CD14-positive monocyte (primary cell): ENCODE measurements at regions not wholly inside any gene's neighbourhood (a gene's known extent, or its start where the extent isn't known, plus 50 kb on each side); places are given as distances from the start of the nearest gene placed in this dataset.

ENCODE experiments used
- DNase-seq, 3 donors: peaks; one replicate each; pipeline ENCODE4 v3.0.0-alpha.2; 2011 to 2022
- H2AFZ ChIP-seq: 2 replicates; pipeline ENCODE4 v1.6.0; 2012; ENCODE audit warnings: mild to moderate bottlenecking, low read depth, low read length, inconsistent platforms; ENCODE audit not compliant: insufficient read depth, poor library complexity, severe bottlenecking
- H3K27ac ChIP-seq, 2 donors: 1 replicate in 1 of 2; 2 replicates in 1 of 2; pipeline ENCODE4 v1.5.1; 2012 to 2013; ENCODE audit warnings: low read length in 2 of 2, control low read depth in 1 of 2, inconsistent platforms in 1 of 2, low read depth in 1 of 2, mild to moderate bottlenecking in 1 of 2
- H3K27me3 ChIP-seq, 2 donors: one replicate each; pipeline versions ENCODE4 v1.6.0 to v1.6.1; 2011 to 2013; ENCODE audit warnings: low read length in 2 of 2; ENCODE audit not compliant: control insufficient read depth in 2 of 2, insufficient read depth in 2 of 2
- H3K36me3 ChIP-seq, 2 donors: replicated peaks in 1 of 2; 1 replicate in 1 of 2; 2 replicates in 1 of 2; pipeline versions ENCODE4 v1.5.1 to v1.6.1; 2012 to 2013; ENCODE audit warnings: low read length in 2 of 2, control low read depth in 1 of 2, inconsistent platforms in 1 of 2, mild to moderate bottlenecking in 1 of 2; ENCODE audit not compliant: insufficient read depth in 2 of 2, control insufficient read depth in 1 of 2
- H3K4me1 ChIP-seq, 2 donors: 1 replicate in 1 of 2; 2 replicates in 1 of 2; pipeline versions ENCODE4 v1.5.1 to v1.6.1; 2012 to 2013; ENCODE audit warnings: low read length in 2 of 2, control low read depth in 1 of 2, inconsistent platforms in 1 of 2, mild to moderate bottlenecking in 1 of 2, moderate library complexity in 1 of 2; ENCODE audit not compliant: insufficient read depth in 2 of 2, control insufficient read depth in 1 of 2
- H3K4me2 ChIP-seq: replicated peaks from 2 replicates; pipeline ENCODE3; 2012; ENCODE audit warnings: low read length, moderate library complexity, mild to moderate bottlenecking; ENCODE audit not compliant: poor library complexity, severe bottlenecking; ENCODE audit errors: extremely low read depth
- H3K4me3 ChIP-seq, 3 experiments: fragments of 200-600 bp in 1 of 3; sonication (generic) in 1 of 3; replicated peaks in 1 of 3; 1 replicate in 2 of 3; 2 replicates in 1 of 3; pipeline ENCODE4 v1.5.1; 2011 to 2013; ENCODE audit warnings: low read length in 3 of 3, mild to moderate bottlenecking in 3 of 3, control low read depth in 2 of 3, low read depth in 2 of 3, inconsistent platforms in 1 of 3, moderate library complexity in 1 of 3
- H3K79me2 ChIP-seq: 2 replicates; pipeline ENCODE4 v1.6.0; 2012; ENCODE audit warnings: mild to moderate bottlenecking, control low read depth, inconsistent platforms, low read length, moderate library complexity; ENCODE audit not compliant: insufficient read depth
- H3K9ac ChIP-seq: 2 replicates; pipeline ENCODE4 v1.6.0; 2017; ENCODE audit warnings: low read length, mild to moderate bottlenecking; ENCODE audit not compliant: insufficient read depth, poor library complexity, severe bottlenecking
- H3K9me3 ChIP-seq, 2 donors: replicated peaks in 1 of 2; 1 replicate in 1 of 2; 2 replicates in 1 of 2; pipeline versions ENCODE4 v1.5.1 to v1.6.1; 2012 to 2013; ENCODE audit warnings: low read length in 2 of 2, control low read depth in 1 of 2; ENCODE audit not compliant: control insufficient read depth in 1 of 2, insufficient read depth in 1 of 2
- H4K20me1 ChIP-seq: 2 replicates; pipeline ENCODE4 v1.6.0; 2012; ENCODE audit warnings: mild to moderate bottlenecking, low read length, control low read depth, moderate library complexity; ENCODE audit not compliant: insufficient read depth
- H3K27ac Mint-ChIP-seq, 7 donors: one replicate each; pipeline ENCODE4 v1.8.0; 2020; ENCODE audit warnings: mild to moderate bottlenecking in 7 of 7, mixed read lengths in 7 of 7, moderate library complexity in 6 of 7, inconsistent platforms in 2 of 7
- H3K27me3 Mint-ChIP-seq, 3 donors: one replicate each; pipeline ENCODE4 v1.8.0; 2021 to 2022; ENCODE audit warnings: low read depth in 3 of 3, mild to moderate bottlenecking in 3 of 3, mixed read lengths in 3 of 3, moderate library complexity in 3 of 3, inconsistent platforms in 1 of 3
- H3K36me3 Mint-ChIP-seq, 2 donors: one replicate each; pipeline ENCODE4 v1.8.0; 2020; ENCODE audit warnings: mixed read lengths in 2 of 2, inconsistent platforms in 1 of 2, mild to moderate bottlenecking in 1 of 2
- H3K4me1 Mint-ChIP-seq: one replicate; pipeline ENCODE4 v1.8.0; 2020; ENCODE audit warnings: mild to moderate bottlenecking, mixed read lengths
- H3K4me3 Mint-ChIP-seq, 2 donors: one replicate each; pipeline ENCODE4 v1.8.0; 2020; ENCODE audit warnings: mild to moderate bottlenecking in 2 of 2, mixed read lengths in 2 of 2, moderate library complexity in 1 of 2
- H3K9me3 Mint-ChIP-seq, 7 donors: one replicate each; pipeline ENCODE4 v1.8.0; 2020 to 2022; ENCODE audit warnings: mixed read lengths in 7 of 7, mild to moderate bottlenecking in 6 of 7, moderate library complexity in 6 of 7, inconsistent platforms in 2 of 7
- WGBS: methylation state at CpG from one replicate; pipeline ENCODE4 v1.1.5; 2013; ENCODE audit warnings: missing lambda C conversion rate; ENCODE audit not compliant: insufficient coverage; 5-methylcytosine and 5-hydroxymethylcytosine counted together
- intact Hi-C, 2 donors: fragments of 100-400 bp; cut with micrococcal nuclease; formaldehyde crosslinking; loops; one replicate each; pipeline versions ENCODE4 v1.15.0 to v1.15.1; 2023
- TF ChIP-seq, protein P1 (sequence below): fragments of 200-600 bp; IDR thresholded peaks from one replicate; pipeline ENCODE4 v1.8.0; 2022; ENCODE audit warnings: antibody characterized with exemption, mild to moderate bottlenecking

DNA sequence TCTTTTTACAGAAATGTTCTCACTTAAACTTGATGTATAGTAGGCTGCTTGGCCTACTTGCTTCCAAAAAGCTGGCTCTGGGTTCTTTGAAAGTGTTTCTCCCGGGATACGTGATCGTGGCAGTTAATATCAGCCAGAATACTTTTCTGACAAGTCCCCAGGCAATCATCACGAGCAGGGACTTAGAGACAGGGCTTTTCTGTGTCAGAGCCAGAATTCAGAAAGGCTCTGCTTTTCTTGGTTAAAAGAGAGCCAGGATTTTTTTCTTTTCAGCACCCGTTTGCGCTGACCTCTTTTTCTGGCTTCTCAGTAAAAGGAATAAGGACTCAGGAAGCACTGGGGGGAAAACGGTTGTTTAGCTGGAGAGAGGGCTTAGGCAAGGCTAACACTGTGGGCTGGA, 57.8 kb upstream of the ARHGAP5 start:
- Histone ChIP-seq H4K20me1 (no peaks in the 10 kb centered on the region), H3K79me2 (no peaks in the 10 kb centered on the region), H3K9ac (no peak overlapping the region), H3K27ac (no peak overlapping the region), H3K4me3 (no peak overlapping the region), H3K36me3 (no peaks in the 10 kb centered on the region), H3K27me3 (no peaks in the 10 kb centered on the region), H2AFZ (no peak overlapping the region), H3K4me2 (no peak overlapping the region), H3K4me1 (no peaks in the 10 kb centered on the region), H3K9me3 (no peaks in the 10 kb centered on the region)
- 85% methylated on average over 5 of the region's 7 CpGs for WGBS
- H3K36me3 Mint-ChIP-seq = no peaks in the 10 kb centered on the region
- TF ChIP-seq, protein P1, sequence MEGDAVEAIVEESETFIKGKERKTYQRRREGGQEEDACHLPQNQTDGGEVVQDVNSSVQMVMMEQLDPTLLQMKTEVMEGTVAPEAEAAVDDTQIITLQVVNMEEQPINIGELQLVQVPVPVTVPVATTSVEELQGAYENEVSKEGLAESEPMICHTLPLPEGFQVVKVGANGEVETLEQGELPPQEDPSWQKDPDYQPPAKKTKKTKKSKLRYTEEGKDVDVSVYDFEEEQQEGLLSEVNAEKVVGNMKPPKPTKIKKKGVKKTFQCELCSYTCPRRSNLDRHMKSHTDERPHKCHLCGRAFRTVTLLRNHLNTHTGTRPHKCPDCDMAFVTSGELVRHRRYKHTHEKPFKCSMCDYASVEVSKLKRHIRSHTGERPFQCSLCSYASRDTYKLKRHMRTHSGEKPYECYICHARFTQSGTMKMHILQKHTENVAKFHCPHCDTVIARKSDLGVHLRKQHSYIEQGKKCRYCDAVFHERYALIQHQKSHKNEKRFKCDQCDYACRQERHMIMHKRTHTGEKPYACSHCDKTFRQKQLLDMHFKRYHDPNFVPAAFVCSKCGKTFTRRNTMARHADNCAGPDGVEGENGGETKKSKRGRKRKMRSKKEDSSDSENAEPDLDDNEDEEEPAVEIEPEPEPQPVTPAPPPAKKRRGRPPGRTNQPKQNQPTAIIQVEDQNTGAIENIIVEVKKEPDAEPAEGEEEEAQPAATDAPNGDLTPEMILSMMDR = no peak
- no peak overlapping the region for H3K4me3 Mint-ChIP-seq
- peaks cover 0 to 3% (median 3%) of the 10 kb centered on the region in 3 donors for H3K27me3 Mint-ChIP-seq
- H3K4me1 Mint-ChIP-seq = no peaks in the 10 kb centered on the region
- H3K9me3 Mint-ChIP-seq = peaks cover 0 to 6% (median 2%) of the 10 kb centered on the region in 7 donors
- intact Hi-C loops = no loop called here
- no peak overlapping the region for H3K27ac Mint-ChIP-seq
- no peak for DNase-seq

DNA sequence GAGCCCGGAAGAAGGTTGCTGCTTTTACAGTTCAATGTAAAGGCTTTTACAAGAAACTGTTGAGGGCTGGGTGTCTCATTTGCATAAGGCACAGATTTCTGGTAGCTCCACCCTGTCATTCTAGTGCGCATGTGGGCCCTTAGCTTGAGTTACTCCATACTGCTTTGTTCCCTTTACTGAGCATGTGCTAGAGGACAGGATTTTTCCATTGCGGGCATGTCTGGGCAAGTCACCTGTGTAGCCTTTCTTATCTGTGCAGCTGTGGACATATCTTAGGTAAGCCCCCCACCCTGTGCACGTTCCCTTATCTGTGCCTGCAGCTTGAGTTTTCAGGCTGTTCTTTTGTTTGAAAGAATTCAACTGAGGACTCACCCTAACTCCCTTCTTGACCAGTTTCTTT, 56.2 kb upstream of the ARHGAP5 start:
- Histone ChIP-seq H2AFZ (no peak overlapping the region), H3K27me3 (no peaks in the 10 kb centered on the region), H3K36me3 (no peaks in the 10 kb centered on the region), H3K79me2 (no peaks in the 10 kb centered on the region), H4K20me1 (no peaks in the 10 kb centered on the region), H3K4me2 (no peak overlapping the region), H3K4me1 (no peaks in the 10 kb centered on the region), H3K9me3 (no peaks in the 10 kb centered on the region), H3K4me3 (no peak overlapping the region), H3K9ac (no peak overlapping the region), H3K27ac (no peak overlapping the region)
- Mint-ChIP-seq H3K9me3 (peaks cover 0 to 6% (median 2%) of the 10 kb centered on the region in 7 donors), H3K4me3 (no peak overlapping the region), H3K36me3 (no peaks in the 10 kb centered on the region), H3K4me1 (no peaks in the 10 kb centered on the region), H3K27me3 (peaks cover 0 to 3% (median 3%) of the 10 kb centered on the region in 3 donors), H3K27ac (no peak overlapping the region)
- no peak for DNase-seq
- WGBS = 95% methylated on average over 3 of the region's 4 CpGs
- intact Hi-C loops = no loop called here
- TF ChIP-seq, protein P1 = no peak
